GM18951 (cell line): ENCODE measurements at regions not wholly inside any gene's neighbourhood (a gene's known extent, or its start where the extent isn't known, plus 50 kb on each side); places are given as distances from the start of the nearest gene placed in this dataset.

Experiments
- POLR2A ChIP-seq: IDR thresholded peaks from 4 replicates; pipeline ENCODE4 v1.6.1; 2011; ENCODE audit warnings: mild to moderate bottlenecking; ENCODE audit not compliant: insufficient read length, insufficient read depth; ENCODE audit errors: extremely low read depth
- in situ Hi-C: fragments of 300-500 bp; cut with MboI; formaldehyde crosslinking; loops from one replicate; pipeline ENCODE4 v1.12.0; 2022; ENCODE audit warnings: low sequenced_read_pairs, mixed read lengths, inconsistent platforms; ENCODE audit not compliant: unreplicated experiment

DNA sequence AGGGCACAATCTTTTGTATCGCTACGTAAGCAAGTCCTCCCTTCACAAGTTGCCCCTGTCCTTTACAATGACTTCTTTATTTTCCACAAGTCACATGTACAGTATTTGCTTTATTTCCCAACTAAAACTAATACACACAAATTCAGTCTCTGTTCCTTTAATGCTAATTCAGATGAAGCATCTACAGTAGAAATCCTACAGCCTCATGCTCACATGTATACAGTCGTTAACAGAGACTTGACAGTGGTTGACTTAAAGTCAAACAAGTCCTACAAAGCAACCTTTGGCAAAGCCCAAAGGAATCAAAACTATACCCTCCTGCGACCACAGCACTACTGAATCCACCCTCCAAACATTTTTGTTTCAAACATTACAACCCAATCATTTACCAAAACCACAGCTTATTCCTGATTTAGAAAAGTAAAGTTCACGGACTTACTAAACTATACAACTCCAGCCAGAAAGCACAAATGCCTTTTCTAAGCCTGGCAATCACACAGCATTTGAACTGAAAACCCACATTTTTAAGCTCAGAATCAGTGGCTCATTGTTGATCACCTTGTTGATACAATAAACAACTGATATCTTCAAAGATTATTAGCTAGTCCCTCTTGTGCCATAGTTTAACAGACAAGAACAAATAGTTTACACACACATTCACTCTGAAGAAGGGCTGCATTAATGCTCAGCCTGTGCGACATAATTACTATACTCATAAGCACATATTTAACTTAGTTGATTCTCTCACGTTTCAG, 70.9 kb upstream of the NHSL1 start:
- no peak for TF ChIP-seq POLR2A
- in situ Hi-C loops: no loop called here

DNA sequence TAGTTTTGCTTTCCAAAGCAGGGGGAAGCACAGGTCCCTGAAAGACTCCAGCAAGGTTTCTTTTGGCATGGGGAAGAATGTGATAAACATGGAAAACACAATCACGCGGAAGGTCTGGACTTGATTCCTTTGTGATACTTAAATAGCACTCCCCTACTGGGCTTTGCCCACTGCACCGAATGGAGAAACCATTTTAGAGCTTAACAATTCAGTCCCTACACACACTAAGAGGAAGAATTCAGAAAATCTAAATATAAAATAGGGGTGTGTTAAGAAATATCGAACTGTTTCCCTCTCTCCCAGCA, 71.4 kb upstream of the NHSL1 start:
- TF ChIP-seq POLR2A: no peak
- in situ Hi-C loops: no loop called here

DNA sequence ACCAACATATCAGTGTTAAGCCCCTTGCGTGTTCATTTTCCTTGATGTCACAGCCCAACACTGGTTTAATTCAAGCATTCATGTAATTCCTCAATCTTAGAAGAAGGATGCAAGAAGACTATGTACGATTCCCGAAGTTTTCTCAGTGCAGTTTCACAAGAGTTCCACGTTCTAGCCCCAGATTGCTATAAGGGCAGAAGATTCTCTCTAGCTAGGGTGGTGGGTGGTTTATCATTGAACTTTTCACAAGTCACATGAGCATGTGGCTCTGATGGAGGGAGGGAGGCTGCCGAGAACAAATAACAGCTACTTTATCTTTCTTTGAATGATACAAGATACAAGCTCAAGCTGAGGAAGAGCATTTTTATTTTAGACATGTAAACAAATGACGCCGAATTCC, 71.9 kb upstream of the NHSL1 start:
- no peak for TF ChIP-seq POLR2A
- in situ Hi-C loops: no loop called here

DNA sequence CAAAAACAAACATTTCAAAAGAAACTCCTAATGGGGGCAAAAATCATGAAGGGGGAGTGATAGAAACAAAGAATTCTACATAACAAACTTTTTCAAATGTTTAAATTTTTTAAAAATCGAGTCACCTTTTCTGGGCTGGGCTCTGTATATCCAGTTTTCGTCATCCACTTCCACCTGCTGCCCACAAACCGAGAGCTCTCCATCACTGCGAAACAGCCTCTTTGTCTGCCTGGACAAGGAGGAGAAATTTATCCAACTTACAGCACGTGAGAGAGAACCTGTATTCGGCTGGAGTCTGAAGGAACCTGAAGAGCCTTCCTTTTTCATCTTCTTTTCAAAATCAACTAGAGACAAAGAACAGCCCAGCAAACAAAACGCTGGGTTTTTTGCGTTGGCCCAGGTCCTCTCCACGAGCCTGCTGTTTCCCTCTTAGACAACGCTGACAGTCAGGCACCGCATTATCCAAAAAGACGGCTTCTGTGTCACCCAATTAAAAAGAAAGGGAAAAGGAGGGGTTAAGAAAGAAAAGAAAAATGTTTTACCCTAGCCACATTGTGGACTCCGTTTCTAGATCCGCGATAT, 72.4 kb upstream of the NHSL1 start:
- in situ Hi-C loops: no loop called here
- TF ChIP-seq POLR2A: no peak

DNA sequence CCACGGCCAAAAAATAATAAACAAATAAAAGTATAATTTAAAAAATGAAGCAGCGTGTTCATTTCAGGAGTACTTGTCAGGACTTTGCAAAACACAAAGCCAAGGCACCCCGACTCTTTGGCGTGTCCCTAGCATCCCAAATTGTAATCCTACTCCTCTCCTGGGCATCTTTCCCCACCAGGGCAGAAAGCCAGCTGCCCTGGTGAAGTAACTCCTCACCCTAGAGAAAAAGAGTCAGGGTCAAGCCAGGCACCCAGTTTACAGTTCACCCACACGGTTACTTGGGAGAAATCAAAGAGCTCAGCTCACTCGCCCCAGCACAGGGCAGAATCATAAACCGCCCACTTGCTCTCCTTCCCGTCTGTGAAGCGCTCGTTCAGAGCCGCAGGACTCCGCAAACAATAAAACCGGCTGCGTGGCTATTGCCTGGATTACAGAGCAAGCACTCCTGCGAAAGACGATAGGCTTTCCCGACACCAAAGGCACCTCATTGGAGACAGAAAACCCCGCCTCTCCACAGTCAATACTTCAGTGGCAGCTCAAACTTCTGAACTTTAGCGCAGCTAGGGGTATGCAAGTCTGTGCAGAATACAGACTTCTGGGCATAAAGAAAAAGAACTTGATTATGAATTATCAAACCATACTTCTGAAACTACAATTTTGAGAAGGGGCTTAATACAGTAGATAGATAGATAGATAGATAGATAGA, 73.0 kb upstream of the NHSL1 start:
- in situ Hi-C loops: no loop called here
- no peak for TF ChIP-seq POLR2A

DNA sequence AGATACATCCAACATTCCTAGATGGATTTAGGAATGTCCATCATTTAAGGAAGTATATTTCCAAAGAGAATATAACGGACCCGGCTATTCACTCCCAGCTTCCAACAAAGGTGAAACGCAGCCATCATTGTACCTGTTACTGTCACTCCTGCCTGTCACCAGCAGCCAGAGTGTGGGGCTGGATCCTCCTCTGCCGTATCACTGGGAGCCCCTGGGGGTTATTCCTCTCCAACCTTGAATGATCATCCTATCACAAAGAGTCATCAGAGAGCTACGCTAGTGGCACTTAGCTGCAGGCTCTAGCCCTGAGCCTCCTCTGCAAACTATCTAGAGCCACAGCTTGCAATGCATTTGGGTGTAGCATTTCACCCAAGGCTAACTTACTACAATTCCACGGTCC, 73.6 kb upstream of the NHSL1 start:
- in situ Hi-C loops: no loop called here
- TF ChIP-seq POLR2A: no peak

DNA sequence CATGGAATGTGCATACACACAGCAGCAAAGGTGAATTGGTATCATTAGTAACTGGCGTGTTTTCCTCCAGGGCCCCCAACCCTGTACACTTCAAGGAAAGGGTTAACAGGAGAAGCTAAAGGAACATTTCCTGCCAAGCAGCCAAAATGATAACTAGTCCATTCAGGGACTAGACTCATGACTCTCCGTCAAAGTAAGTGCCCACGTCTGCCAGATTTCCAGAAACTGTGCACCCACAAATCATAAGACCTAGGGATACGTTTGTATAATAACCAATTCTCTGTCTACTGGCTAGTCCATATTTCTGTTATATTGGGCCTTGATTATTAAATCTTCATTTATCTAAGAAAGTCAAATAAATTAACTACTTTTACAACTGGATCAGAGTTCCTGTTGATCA, 76.0 kb upstream of the NHSL1 start:
- in situ Hi-C loops: loop anchor here (25.0 kb wide), 1 partner anchor 787 kb away; the partner anchor contains the start of gene CITED2
- no peak for TF ChIP-seq POLR2A

DNA sequence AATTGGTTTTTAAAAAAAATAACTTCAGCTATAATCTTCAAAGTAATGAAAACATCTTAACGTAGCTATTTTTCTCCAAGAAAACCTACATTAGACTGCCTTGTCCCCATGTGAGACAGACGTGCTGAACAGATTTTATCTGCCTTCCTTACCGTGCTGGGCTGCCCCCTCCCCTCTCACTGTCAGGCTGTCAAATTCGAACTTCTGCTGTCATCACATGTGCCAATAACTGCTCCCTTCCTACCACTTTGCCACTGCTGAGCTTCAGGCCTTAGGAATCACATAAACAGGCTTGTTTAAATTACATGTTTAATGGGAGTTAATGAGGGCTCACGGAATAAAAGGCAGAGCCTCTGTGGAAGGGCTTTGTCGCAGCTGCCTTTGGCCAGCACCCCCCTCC, 77.0 kb upstream of the NHSL1 start:
- in situ Hi-C loops: loop anchor here (25.0 kb wide), 1 partner anchor 786 kb away; the partner anchor contains the start of gene CITED2

DNA sequence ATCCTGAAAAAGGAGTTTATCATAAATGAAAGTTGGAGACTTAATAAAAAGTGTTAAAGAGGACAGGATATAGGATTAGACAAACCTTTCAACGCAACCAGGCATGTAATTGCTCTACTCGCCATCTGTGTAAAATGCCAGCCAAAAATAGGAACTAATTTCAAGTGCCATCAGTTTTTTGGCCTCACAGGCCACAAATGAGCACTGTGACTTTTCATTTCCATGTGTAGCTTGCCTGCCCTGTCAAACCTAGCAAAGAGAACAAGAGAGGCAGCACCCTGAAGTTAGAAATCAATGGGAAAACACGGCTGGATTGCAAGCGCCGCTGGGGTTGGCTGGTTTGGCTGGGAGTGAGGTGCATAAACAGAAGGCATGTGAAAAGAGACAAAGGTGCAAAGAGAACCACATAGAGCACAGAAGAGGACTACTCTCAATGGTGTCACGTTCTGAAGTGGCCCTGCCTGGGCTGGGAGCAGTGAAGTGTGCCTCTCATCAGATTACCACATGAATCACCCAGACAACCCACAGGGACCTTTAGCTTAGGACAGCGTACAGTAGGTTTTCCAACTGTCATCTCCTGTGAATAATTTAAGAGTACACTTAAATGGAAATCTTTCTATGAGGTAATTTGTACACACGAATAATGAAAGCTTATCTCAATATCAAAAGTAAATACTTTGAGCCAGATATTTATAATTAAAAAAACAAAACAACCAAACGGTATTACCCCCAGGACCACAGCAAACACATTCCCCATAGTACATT, 78.0 kb upstream of the NHSL1 start:
- in situ Hi-C loops: loop anchor here (25.0 kb wide), 1 partner anchor 785 kb away; the partner anchor contains the start of gene CITED2
- TF ChIP-seq POLR2A: no peak

More for the DNA sequence above, 77.0 kb upstream of the NHSL1 start:
- no peak for TF ChIP-seq POLR2A

DNA sequence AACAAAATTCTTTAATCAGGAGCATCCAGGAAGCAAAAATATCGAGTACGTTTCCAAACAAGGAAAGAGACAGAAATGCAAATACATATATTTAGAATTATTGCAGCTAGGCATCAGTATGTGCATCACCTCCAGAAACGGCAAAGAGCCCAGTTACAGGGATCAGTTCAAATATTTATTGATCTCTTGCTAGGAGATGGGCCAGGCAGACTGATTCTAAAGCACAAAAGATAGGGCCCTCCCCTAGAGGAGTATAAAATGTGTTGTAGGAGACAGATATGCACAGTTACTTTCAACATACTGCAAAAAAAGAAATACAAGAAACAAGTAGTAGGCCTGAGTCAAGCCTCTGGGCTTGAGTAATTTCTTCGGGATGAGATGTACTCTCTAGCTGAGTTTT, 80.7 kb upstream of the NHSL1 start:
- TF ChIP-seq POLR2A: no peak
- in situ Hi-C loops: loop anchor here (25.0 kb wide), 1 partner anchor 782 kb away; the partner anchor contains the start of gene CITED2

DNA sequence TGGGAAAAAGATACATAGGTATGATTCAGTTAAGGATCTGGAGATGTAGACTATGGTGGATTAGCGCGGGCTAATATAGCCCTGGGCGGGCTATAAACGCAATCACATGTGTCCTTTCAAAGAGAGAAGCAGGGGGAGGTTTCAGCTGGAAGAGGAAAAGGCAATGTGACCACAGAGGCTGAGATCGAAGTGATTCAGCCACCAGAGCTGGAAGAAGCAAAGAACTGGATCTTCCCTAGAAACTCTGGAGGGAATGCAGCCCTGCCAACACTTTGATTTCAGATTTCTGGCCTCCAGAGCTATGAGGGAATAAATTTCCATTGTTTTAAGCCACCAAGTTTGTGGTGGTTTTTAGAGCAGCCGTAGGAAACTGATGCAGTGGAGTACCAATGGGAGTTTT, 81.5 kb upstream of the NHSL1 start:
- no peak for TF ChIP-seq POLR2A
- in situ Hi-C loops: loop anchor here (25.0 kb wide), 1 partner anchor 782 kb away; the partner anchor contains the start of gene CITED2

DNA sequence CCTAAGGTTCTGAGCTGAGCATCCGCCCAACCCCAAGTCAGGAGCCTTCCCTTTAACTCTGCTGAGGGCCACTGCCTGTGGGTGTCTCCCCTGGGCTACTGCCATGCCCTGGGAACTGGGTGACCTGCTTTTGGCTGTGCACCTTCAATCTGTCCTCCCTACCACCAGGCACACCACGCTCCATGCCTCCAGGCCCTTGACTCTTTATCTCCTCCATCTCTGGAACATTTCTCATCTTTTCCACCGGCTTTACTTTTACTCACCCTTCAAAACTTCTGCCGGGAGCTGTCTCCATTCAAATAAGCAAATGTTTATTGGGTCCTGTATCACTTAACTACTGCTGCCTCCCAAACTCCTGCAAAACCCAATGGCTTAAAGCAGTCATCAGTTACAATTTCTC, 83.3 kb upstream of the NHSL1 start:
- in situ Hi-C loops: loop anchor here (25.0 kb wide), 1 partner anchor 780 kb away; the partner anchor contains the start of gene CITED2
- TF ChIP-seq POLR2A: no peak

DNA sequence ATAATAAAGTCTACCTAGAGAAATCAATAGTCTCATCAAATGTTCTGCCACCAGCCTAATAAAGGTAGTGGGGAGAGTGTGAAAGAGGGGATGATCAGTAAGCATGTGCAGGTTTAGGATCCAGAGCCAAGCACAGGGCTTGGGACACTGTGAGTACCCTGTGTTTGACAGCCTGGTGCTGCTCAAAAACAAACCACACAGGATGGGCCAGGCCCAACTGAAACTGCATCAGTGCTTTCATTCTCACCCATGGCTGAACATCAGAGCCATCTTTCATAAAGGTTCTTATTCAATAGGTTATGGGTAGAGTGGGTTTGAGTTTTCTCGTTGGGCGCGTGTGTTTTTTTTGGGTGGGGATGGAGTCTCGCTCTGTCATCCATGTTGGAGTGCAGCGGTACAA, 87.3 kb upstream of the NHSL1 start:
- TF ChIP-seq POLR2A: no peak
- in situ Hi-C loops: loop anchor here (5.0 to 25.0 kb wide), 2 partner anchors 181 to 776 kb away; partner anchors contain the start of gene CITED2

DNA sequence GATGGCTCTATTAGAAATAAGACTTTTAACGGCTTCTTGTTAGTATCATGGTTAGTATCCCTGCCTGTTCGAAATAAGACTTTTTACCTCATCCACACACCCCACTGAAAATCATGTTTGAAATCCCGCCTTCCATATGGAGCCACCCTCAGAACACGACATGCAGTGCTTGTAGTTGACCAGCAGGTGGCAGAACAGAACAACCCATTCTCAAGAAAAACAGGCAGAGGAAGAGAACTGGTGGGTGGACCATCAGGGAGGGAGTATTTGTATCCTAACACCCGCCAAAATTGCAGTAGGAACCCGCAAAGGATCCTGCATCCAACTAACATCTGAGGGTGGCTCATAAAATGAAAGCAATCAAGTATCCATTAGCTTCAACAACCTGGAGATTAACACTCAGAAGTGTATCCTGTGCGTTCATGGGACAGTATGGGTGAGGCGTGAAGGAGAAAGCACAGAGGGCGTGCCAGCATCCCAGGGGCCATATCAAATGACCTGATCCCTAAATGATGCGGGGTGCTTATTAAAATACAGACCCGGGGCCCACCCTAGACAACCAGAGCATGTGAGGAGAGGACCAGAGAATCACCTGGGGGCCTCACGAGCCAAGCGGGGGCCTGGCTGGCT, 89.6 kb upstream of the NHSL1 start:
- in situ Hi-C loops: loop anchor here (5.0 to 25.0 kb wide), 2 partner anchors 178 to 773 kb away; partner anchors contain the start of gene CITED2
- no peak for TF ChIP-seq POLR2A
